ENCODE measurements at regions not wholly inside any gene's neighbourhood (a gene's known extent, or its start where the extent isn't known, plus 50 kb on each side); places are given as distances from the start of the nearest gene placed in this dataset.

DNA sequence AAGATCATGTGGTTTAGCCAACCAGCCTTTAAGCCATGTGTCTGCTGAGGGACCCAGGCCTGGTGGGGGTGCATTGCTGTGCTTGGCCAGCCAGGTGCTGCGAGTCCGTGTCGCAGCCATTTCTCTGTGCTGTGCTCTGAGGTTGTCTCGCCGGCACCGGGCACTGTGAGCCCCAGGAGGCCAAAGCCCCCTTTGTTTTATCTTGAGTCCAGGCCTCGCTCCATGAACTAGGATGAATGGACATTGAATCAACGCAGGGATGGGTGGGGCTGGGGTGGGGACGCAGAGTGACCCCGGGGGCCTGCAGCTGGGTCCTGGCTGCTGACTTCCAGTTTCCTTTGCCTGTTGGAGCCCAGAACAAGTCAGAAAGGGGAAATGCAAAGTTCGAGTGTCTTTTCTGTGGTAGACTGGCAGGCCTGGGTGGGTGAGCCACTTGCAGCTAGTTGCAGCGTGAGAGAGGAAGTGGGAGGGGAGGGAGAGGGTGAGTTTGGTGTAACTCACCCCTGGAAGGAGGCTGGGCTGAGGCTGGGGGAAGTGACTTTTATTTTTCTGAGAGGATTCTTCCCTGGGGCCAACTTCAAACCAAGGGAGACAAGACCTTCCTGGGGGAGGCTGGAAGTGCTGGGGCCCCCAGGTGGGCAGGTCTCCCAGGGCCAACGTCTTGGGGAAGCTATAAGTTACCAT lies 324.7 kb downstream of the SEC14L1 start:
- Histone ChIP-seq H3K23ac (ENCODE audit: low read length) (peak overlapping the region; percentile 48), H3K4me2 (ENCODE audit: low read length) (peak overlapping the region; percentile 13), H2BK15ac (replicated peaks; ENCODE audit: low read depth) (no peak overlapping the region), H2BK120ac (ENCODE audit: low read depth, low read length) (no peak overlapping the region), H3K36me3 (ENCODE audit: control insufficient read depth, insufficient read depth, low read length) (no peaks in the 10 kb centered on the region), H3K4me3 (ENCODE audit: low read length) (no peak overlapping the region), H3K4ac (ENCODE audit: low read depth, low read length) (peak overlapping the region; percentile 56), H4K5ac (ENCODE audit: low read length) (no peak overlapping the region), H3K9ac (ENCODE audit: low read length) (peak overlapping the region; percentile 68), H3K4me1 (ENCODE audit: control insufficient read depth, low read depth, low read length) (peaks cover 12% of the 10 kb centered on the region), H3K18ac (ENCODE audit: low read length) (peak overlapping the region; percentile 57), H3K79me2 (ENCODE audit: control insufficient read depth, insufficient read depth, low read length) (peaks cover 62% of the 10 kb centered on the region), H3K56ac (ENCODE audit: low read length) (peak overlapping the region; percentile 75), H3K27me3 (ENCODE audit: insufficient read depth, low read length, poor library complexity) (no peaks in the 10 kb centered on the region), H2AK5ac (ENCODE audit: low read length) (no peak overlapping the region), H2BK5ac (ENCODE audit: low read length) (peak overlapping the region; percentile 77), H4K8ac (ENCODE audit: low read depth, low read length) (peak overlapping the region; percentile 89), H3K79me1 (ENCODE audit: low read length) (peaks cover 19% of the 10 kb centered on the region), H3K27ac (ENCODE audit: low read depth, low read length) (peak overlapping the region; percentile 79)
- peak; percentile 82 for DNase-seq
- WGBS (ENCODE audit: extremely low coverage, insufficient coverage, low lambda C conversion rate) = no CpG with 5 or more reads among the region's 13 CpGs

DNA sequence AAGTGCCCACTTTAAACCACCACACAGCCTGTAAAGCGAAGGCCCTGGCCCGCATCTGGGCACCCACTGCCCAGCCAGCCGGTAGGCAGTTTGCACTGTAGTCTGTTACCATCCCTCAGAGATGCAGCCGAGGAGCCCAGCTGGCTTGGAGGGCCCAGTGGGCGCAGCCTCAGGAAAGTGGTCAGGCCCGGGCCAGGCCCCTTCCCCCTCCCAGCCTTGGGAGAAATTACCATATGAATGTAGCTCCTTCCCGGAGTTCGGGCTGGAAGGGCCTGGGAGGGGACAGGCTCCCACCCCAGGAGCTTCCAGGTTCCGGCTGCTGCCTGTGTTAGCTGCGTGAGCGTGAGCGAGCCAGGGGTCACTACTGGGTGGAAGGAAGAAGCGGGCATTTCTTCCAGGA lies 325.4 kb downstream of the SEC14L1 start:
- peaks cover 61% of the 10 kb centered on the region for H3K79me2 ChIP-seq (ENCODE audit: control insufficient read depth, insufficient read depth, low read length)
- H2BK5ac ChIP-seq (ENCODE audit: low read length) = peak overlapping the region; percentile 90
- DNase-seq = peak; percentile 96
- H2BK120ac ChIP-seq (ENCODE audit: low read depth, low read length) = no peak overlapping the region
- H3K56ac ChIP-seq (ENCODE audit: low read length) = peak overlapping the region; percentile 87
- no peak overlapping the region for H3K4me3 ChIP-seq (ENCODE audit: low read length)
- H3K27ac ChIP-seq (ENCODE audit: low read depth, low read length) = peak overlapping the region; percentile 79
- peak overlapping the region; percentile 57 for H3K18ac ChIP-seq (ENCODE audit: low read length)
- no peaks in the 10 kb centered on the region for H3K27me3 ChIP-seq (ENCODE audit: insufficient read depth, low read length, poor library complexity)
- peak overlapping the region; percentile 68 for H3K9ac ChIP-seq (ENCODE audit: low read length)
- no peak overlapping the region for H2BK15ac ChIP-seq (replicated peaks; ENCODE audit: low read depth)
- no peak overlapping the region for H3K23ac ChIP-seq (ENCODE audit: low read length)
- no peaks in the 10 kb centered on the region for H3K36me3 ChIP-seq (ENCODE audit: control insufficient read depth, insufficient read depth, low read length)
- WGBS (ENCODE audit: extremely low coverage, insufficient coverage, low lambda C conversion rate) = no CpG with 5 or more reads among the region's 13 CpGs
- H4K5ac ChIP-seq (ENCODE audit: low read length) = no peak overlapping the region
- no peak overlapping the region for H3K4ac ChIP-seq (ENCODE audit: low read depth, low read length)
- H3K4me2 ChIP-seq (ENCODE audit: low read length) = peak overlapping the region; percentile 31
- peaks cover 19% of the 10 kb centered on the region for H3K79me1 ChIP-seq (ENCODE audit: low read length)
- H4K8ac ChIP-seq (ENCODE audit: low read depth, low read length) = peak overlapping the region; percentile 89
- peaks cover 14% of the 10 kb centered on the region for H3K4me1 ChIP-seq (ENCODE audit: control insufficient read depth, low read depth, low read length)
- peak overlapping the region; percentile 45 for H2AK5ac ChIP-seq (ENCODE audit: low read length)

DNA sequence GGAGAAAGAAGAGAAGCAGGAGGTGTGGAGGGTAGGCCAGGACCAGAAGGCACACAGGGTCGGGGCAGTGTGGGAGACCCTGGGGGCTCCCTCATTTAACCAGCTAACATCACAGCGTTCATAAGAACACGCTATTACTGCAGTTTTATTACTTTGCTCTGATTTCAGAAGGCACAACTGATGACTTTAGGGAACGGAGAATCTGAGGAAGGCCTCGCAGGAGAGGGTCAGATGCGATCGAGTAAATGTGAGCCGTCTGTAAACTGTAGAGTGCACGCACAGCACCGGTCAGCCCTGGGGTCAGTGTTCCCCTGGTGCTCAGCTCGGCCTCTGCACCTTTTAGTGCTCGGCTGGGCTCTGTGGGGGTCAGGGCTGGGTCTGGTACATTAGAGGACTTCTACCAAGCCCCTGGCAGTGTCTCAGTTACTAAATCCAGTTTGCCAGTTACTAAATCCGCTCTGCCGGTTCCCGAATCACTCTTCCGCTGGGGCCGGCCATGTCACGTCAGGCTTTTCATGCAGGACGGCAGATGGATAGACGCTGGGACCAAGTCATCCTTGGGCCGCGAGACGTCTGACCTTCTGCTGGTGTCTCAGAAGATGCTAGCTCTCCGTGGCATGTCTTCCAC lies 325.9 kb downstream of the SEC14L1 start:
- Histone ChIP-seq H3K56ac (ENCODE audit: low read length) (peak overlapping the region; percentile 87), H2BK15ac (replicated peaks; ENCODE audit: low read depth) (no peak overlapping the region), H3K23ac (ENCODE audit: low read length) (no peak overlapping the region), H2AK5ac (ENCODE audit: low read length) (peak overlapping the region; percentile 45), H3K27ac (ENCODE audit: low read depth, low read length) (peak overlapping the region; percentile 79), H4K8ac (ENCODE audit: low read depth, low read length) (no peak overlapping the region), H3K36me3 (ENCODE audit: control insufficient read depth, insufficient read depth, low read length) (no peaks in the 10 kb centered on the region), H3K4me2 (ENCODE audit: low read length) (peak overlapping the region; percentile 31), H3K4me1 (ENCODE audit: control insufficient read depth, low read depth, low read length) (peaks cover 18% of the 10 kb centered on the region), H4K5ac (ENCODE audit: low read length) (no peak overlapping the region), H3K79me2 (ENCODE audit: control insufficient read depth, insufficient read depth, low read length) (peaks cover 57% of the 10 kb centered on the region), H2BK120ac (ENCODE audit: low read depth, low read length) (no peak overlapping the region), H3K9ac (ENCODE audit: low read length) (peak overlapping the region; percentile 68), H3K79me1 (ENCODE audit: low read length) (peaks cover 19% of the 10 kb centered on the region), H3K27me3 (ENCODE audit: insufficient read depth, low read length, poor library complexity) (no peaks in the 10 kb centered on the region), H2BK5ac (ENCODE audit: low read length) (peak overlapping the region; percentile 90), H3K4ac (ENCODE audit: low read depth, low read length) (peak overlapping the region; percentile 6), H3K18ac (ENCODE audit: low read length) (peak overlapping the region; percentile 57), H3K4me3 (ENCODE audit: low read length) (no peak overlapping the region)
- DNase-seq = peak; percentile 25
- WGBS (ENCODE audit: extremely low coverage, insufficient coverage, low lambda C conversion rate) = no CpG with 5 or more reads among the region's 24 CpGs

DNA sequence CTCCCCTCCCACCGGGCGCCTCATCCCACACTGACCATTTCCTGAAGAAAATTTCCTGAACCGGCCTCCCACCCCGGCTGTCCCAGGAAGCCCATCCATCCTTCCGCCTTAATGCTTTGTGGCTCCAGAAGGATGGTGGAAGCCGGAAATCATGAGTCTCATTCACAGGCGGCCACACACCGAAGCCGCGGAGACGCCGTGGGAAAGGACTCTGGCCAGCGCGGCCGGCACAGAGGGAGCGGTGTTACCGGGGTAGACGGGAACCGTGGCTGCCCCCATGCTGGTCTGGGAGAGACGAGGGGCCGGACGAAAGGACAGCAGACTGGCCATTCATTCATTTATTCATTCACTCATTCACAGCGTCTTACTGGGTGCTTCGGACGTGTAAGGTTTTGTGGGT lies 326.8 kb downstream of the SEC14L1 start:
- Histone ChIP-seq H3K4ac (ENCODE audit: low read depth, low read length) (no peak overlapping the region), H3K27me3 (ENCODE audit: insufficient read depth, low read length, poor library complexity) (no peaks in the 10 kb centered on the region), H4K5ac (ENCODE audit: low read length) (no peak overlapping the region), H2BK15ac (replicated peaks; ENCODE audit: low read depth) (no peak overlapping the region), H3K18ac (ENCODE audit: low read length) (peak overlapping the region; percentile 57), H2AK5ac (ENCODE audit: low read length) (no peak overlapping the region), H2BK5ac (ENCODE audit: low read length) (no peak overlapping the region), H3K79me2 (ENCODE audit: control insufficient read depth, insufficient read depth, low read length) (peaks cover 52% of the 10 kb centered on the region), H3K4me3 (ENCODE audit: low read length) (no peak overlapping the region), H3K56ac (ENCODE audit: low read length) (no peak overlapping the region), H3K4me2 (ENCODE audit: low read length) (no peak overlapping the region), H3K36me3 (ENCODE audit: control insufficient read depth, insufficient read depth, low read length) (no peaks in the 10 kb centered on the region), H3K79me1 (ENCODE audit: low read length) (peaks cover 18% of the 10 kb centered on the region), H4K8ac (ENCODE audit: low read depth, low read length) (no peak overlapping the region), H3K4me1 (ENCODE audit: control insufficient read depth, low read depth, low read length) (peaks cover 26% of the 10 kb centered on the region), H3K27ac (ENCODE audit: low read depth, low read length) (no peak overlapping the region), H3K9ac (ENCODE audit: low read length) (no peak overlapping the region), H3K23ac (ENCODE audit: low read length) (no peak overlapping the region), H2BK120ac (ENCODE audit: low read depth, low read length) (no peak overlapping the region)
- no CpG with 5 or more reads among the region's 25 CpGs for WGBS (ENCODE audit: extremely low coverage, insufficient coverage, low lambda C conversion rate)
- no peak for DNase-seq

DNA sequence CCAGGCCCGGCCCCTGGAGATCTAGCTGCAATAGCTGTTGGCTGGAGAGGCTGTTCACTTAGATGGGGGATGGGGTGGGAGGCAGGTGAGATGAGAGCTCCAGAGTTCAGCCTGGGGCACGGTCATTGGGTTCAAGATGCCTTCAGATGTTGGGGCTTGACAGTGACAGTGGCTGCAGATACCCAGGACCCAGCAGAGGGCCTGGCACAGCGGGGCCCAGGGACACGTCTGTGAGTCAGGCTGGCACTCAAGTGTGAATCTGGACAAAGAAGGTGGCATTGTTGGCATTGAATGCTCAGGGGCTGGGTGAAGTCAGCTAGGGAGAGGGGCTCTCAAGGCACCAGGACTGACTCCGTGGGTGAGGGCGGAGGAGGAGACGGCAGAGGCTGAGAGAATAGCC lies 328.1 kb downstream of the SEC14L1 start:
- H3K56ac ChIP-seq (ENCODE audit: low read length) = peak overlapping the region; percentile 38
- no peak overlapping the region for H3K27ac ChIP-seq (ENCODE audit: low read depth, low read length)
- H3K27me3 ChIP-seq (ENCODE audit: insufficient read depth, low read length, poor library complexity) = no peaks in the 10 kb centered on the region
- H3K9ac ChIP-seq (ENCODE audit: low read length) = no peak overlapping the region
- H3K4me2 ChIP-seq (ENCODE audit: low read length) = no peak overlapping the region
- no peak overlapping the region for H4K8ac ChIP-seq (ENCODE audit: low read depth, low read length)
- H2BK5ac ChIP-seq (ENCODE audit: low read length) = no peak overlapping the region
- no peak overlapping the region for H2BK15ac ChIP-seq (replicated peaks; ENCODE audit: low read depth)
- H3K4me1 ChIP-seq (ENCODE audit: control insufficient read depth, low read depth, low read length) = peaks cover 35% of the 10 kb centered on the region
- no peak overlapping the region for H3K18ac ChIP-seq (ENCODE audit: low read length)
- peaks cover 15% of the 10 kb centered on the region for H3K79me1 ChIP-seq (ENCODE audit: low read length)
- no peak overlapping the region for H4K5ac ChIP-seq (ENCODE audit: low read length)
- H2BK120ac ChIP-seq (ENCODE audit: low read depth, low read length) = no peak overlapping the region
- no peak overlapping the region for H3K4ac ChIP-seq (ENCODE audit: low read depth, low read length)
- no peaks in the 10 kb centered on the region for H3K36me3 ChIP-seq (ENCODE audit: control insufficient read depth, insufficient read depth, low read length)
- no CpG with 5 or more reads among the region's 7 CpGs for WGBS (ENCODE audit: extremely low coverage, insufficient coverage, low lambda C conversion rate)
- H3K79me2 ChIP-seq (ENCODE audit: control insufficient read depth, insufficient read depth, low read length) = peaks cover 51% of the 10 kb centered on the region
- H2AK5ac ChIP-seq (ENCODE audit: low read length) = no peak overlapping the region
- no peak overlapping the region for H3K23ac ChIP-seq (ENCODE audit: low read length)
- no peak overlapping the region for H3K4me3 ChIP-seq (ENCODE audit: low read length)
- DNase-seq = no peak

All from mesendoderm (in vitro differentiated cells).